IPS DF 4.7 (cell line): ENCODE measurements at regions not wholly inside any gene's neighbourhood (a gene's known extent, or its start where the extent isn't known, plus 50 kb on each side); places are given as distances from the start of the nearest gene placed in this dataset.
"Not testable (repeated sequence)": the region's sequence is repeated elsewhere in the genome, so short reads cannot be mapped to it uniquely, and the experiment has no call there.

Source experiments
- DNase-seq: peaks from one replicate; pipeline ENCODE4 v3.0.0-alpha.2; 2013; ENCODE audit warnings: low spot score; ENCODE audit errors: extremely low read depth

- no peak for DNase-seq
These were observed 451.6 kb upstream of the CD180 start for GRCh38 chr5:67648201-67648671.

- DNase-seq, result no peak
These were observed 451.2 kb upstream of the CD180 start for GRCh38 chr5:67647772-67648171.

- DNase-seq, result no peak
These were observed 447.8 kb upstream of the CD180 start for GRCh38 chr5:67644221-67644920.

GRCh38 chr5:67643536-67643935 lies 446.9 kb upstream of the CD180 start:
- DNase-seq, result no peak

GRCh38 chr5:67639976-67640375 lies 443.4 kb upstream of the CD180 start:
- DNase-seq, result no peak

GRCh38 chr5:67639313-67639712 lies 442.7 kb upstream of the CD180 start:
- DNase-seq, result no peak

- DNase-seq, result no peak
These were observed 440.4 kb upstream of the CD180 start for GRCh38 chr5:67636850-67637524.

- no peak for DNase-seq
These were observed 439.5 kb upstream of the CD180 start for GRCh38 chr5:67636091-67636490.

GRCh38 chr5:67627079-67627478 lies 430.5 kb upstream of the CD180 start:
- not testable (repeated sequence) for DNase-seq

GRCh38 chr5:67623078-67623477 lies 426.5 kb upstream of the CD180 start:
- no peak for DNase-seq

GRCh38 chr5:67620424-67621397 lies 424.1 kb upstream of the CD180 start:
- no peak for DNase-seq

GRCh38 chr5:67619636-67620035 lies 423.0 kb upstream of the CD180 start:
- no peak for DNase-seq

- DNase-seq, result no peak
These were observed 422.6 kb upstream of the CD180 start for GRCh38 chr5:67619235-67619634.

GRCh38 chr5:67617051-67617450 lies 420.5 kb upstream of the CD180 start:
- no peak for DNase-seq

GRCh38 chr5:67612961-67613360 lies 416.4 kb upstream of the CD180 start:
- DNase-seq, result no peak

GRCh38 chr5:67610186-67610912 lies 413.8 kb upstream of the CD180 start:
- DNase-seq, result no peak

- DNase-seq, result no peak
These were observed 411.4 kb upstream of the CD180 start for GRCh38 chr5:67607958-67608357.

GRCh38 chr5:67606586-67606947 lies 410.0 kb upstream of the CD180 start:
- DNase-seq, result no peak

- DNase-seq, result no peak
These were observed 409.4 kb upstream of the CD180 start for GRCh38 chr5:67605730-67606585.

- no peak for DNase-seq
These were observed 394.9 kb upstream of the CD180 start for GRCh38 chr5:67591491-67591890.
